GM19328 (cell line): ENCODE measurements at regions not wholly inside any gene's neighbourhood (a gene's known extent, or its start where the extent isn't known, plus 50 kb on each side); places are given as distances from the start of the nearest gene placed in this dataset.
"Not testable (repeated sequence)": the region's sequence is repeated elsewhere in the genome, so short reads cannot be mapped to it uniquely, and the experiment has no call there.

Experiments used
- ATAC-seq: cut with Tn5 transposase; IDR thresholded peaks from one replicate; pipeline ENCODE4 v1.9.1; 2021; ENCODE audit warnings: mild to moderate bottlenecking, moderate library complexity; ENCODE audit not compliant: unreplicated experiment

GRCh38 chr4:188649635-188650034 is 510.4 kb downstream of the TRIML1 start:
- no peak for ATAC-seq

GRCh38 chr4:188650516-188650915 is 511.3 kb downstream of the TRIML1 start:
- no peak for ATAC-seq

GRCh38 chr4:188657365-188657764 is 518.1 kb downstream of the TRIML1 start:
- no peak for ATAC-seq

- no peak for ATAC-seq
Measured at GRCh38 chr4:188658958-188659522, 519.8 kb downstream of the TRIML1 start.

GRCh38 chr4:188660796-188661195 is 521.6 kb downstream of the TRIML1 start:
- ATAC-seq: no peak

- no peak for ATAC-seq
Measured at GRCh38 chr4:188661502-188661901, 522.3 kb downstream of the TRIML1 start.

GRCh38 chr4:188663369-188663768 is 524.1 kb downstream of the TRIML1 start:
- no peak for ATAC-seq

GRCh38 chr4:188665491-188666457 is 526.5 kb downstream of the TRIML1 start:
- no peak for ATAC-seq

GRCh38 chr4:188678691-188679090 is 539.5 kb downstream of the TRIML1 start:
- ATAC-seq: not testable (repeated sequence)

GRCh38 chr4:188680004-188680666 is 540.9 kb downstream of the TRIML1 start:
- no peak for ATAC-seq

- ATAC-seq: no peak
Measured at GRCh38 chr4:188680667-188681063, 541.4 kb downstream of the TRIML1 start.

GRCh38 chr4:188682321-188682720 is 543.1 kb downstream of the TRIML1 start:
- no peak for ATAC-seq

- no peak for ATAC-seq
Measured at GRCh38 chr4:188683571-188683970, 544.3 kb downstream of the TRIML1 start.

GRCh38 chr4:188688956-188689355 is 549.7 kb downstream of the TRIML1 start:
- no peak for ATAC-seq

- no peak for ATAC-seq
Measured at GRCh38 chr4:188691811-188692210, 552.6 kb downstream of the TRIML1 start.

GRCh38 chr4:188695261-188695660 is 556.0 kb downstream of the TRIML1 start:
- no peak for ATAC-seq

GRCh38 chr4:188697243-188697642 is 558.0 kb downstream of the TRIML1 start:
- no peak for ATAC-seq

- no peak for ATAC-seq
Measured at GRCh38 chr4:188701952-188702351, 562.7 kb downstream of the TRIML1 start.

- no peak for ATAC-seq
Measured at GRCh38 chr4:188704288-188704687, 565.0 kb downstream of the TRIML1 start.

GRCh38 chr4:188707036-188707435 is 567.8 kb downstream of the TRIML1 start:
- no peak for ATAC-seq

- ATAC-seq: no peak
Measured at GRCh38 chr4:188714501-188714900, 575.3 kb downstream of the TRIML1 start.

GRCh38 chr4:188714907-188715306 is 575.7 kb downstream of the TRIML1 start:
- no peak for ATAC-seq
